ENCODE measurements at regions not wholly inside any gene's neighbourhood (a gene's known extent, or its start where the extent isn't known, plus 50 kb on each side); places are given as distances from the start of the nearest gene placed in this dataset.

DNA sequence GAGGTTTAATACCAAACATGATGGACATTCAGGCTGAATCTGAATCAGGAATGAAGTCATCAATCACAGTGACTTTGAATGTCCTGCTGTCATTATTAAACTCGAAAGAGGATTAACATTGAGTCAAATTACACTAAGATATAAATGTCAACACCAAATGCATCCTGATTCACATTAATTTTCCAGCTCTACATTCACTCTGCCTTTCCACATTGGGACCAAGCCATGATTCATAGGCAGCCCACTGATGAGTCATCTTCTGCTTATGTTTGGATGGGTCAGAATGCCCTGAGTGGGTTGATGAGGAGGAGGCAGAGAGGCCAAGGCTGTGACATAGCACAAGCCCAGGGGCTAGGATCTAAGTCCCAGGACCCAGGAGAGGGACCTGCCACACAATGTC, 247.6 kb upstream of the RPS6KA3 start (continued):
- TF ChIP-seq, protein P1, sequence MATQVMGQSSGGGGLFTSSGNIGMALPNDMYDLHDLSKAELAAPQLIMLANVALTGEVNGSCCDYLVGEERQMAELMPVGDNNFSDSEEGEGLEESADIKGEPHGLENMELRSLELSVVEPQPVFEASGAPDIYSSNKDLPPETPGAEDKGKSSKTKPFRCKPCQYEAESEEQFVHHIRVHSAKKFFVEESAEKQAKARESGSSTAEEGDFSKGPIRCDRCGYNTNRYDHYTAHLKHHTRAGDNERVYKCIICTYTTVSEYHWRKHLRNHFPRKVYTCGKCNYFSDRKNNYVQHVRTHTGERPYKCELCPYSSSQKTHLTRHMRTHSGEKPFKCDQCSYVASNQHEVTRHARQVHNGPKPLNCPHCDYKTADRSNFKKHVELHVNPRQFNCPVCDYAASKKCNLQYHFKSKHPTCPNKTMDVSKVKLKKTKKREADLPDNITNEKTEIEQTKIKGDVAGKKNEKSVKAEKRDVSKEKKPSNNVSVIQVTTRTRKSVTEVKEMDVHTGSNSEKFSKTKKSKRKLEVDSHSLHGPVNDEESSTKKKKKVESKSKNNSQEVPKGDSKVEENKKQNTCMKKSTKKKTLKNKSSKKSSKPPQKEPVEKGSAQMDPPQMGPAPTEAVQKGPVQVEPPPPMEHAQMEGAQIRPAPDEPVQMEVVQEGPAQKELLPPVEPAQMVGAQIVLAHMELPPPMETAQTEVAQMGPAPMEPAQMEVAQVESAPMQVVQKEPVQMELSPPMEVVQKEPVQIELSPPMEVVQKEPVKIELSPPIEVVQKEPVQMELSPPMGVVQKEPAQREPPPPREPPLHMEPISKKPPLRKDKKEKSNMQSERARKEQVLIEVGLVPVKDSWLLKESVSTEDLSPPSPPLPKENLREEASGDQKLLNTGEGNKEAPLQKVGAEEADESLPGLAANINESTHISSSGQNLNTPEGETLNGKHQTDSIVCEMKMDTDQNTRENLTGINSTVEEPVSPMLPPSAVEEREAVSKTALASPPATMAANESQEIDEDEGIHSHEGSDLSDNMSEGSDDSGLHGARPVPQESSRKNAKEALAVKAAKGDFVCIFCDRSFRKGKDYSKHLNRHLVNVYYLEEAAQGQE (IDR thresholded peaks at IDR 0.05; ENCODE audit: low read depth, low read length), result no peak
- TF ChIP-seq, protein P2, sequence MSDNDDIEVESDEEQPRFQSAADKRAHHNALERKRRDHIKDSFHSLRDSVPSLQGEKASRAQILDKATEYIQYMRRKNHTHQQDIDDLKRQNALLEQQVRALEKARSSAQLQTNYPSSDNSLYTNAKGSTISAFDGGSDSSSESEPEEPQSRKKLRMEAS (IDR thresholded peaks at IDR 0.05; ENCODE audit: low read depth), result no peak
- TF ChIP-seq GABPA (IDR thresholded peaks at IDR 0.05; ENCODE audit: low read depth) (no peak), RFX5 (IDR thresholded peaks at IDR 0.05; ENCODE audit: low read length) (no peak), ELF1 (IDR thresholded peaks at IDR 0.05) (no peak), MXI1 (IDR thresholded peaks at IDR 0.05; ENCODE audit: low read depth, low read length) (no peak), JUND (IDR thresholded peaks at IDR 0.05) (peak; percentile 86), YY1 (IDR thresholded peaks at IDR 0.05; ENCODE audit: low read depth) (no peak), CHD2 (IDR thresholded peaks at IDR 0.05; ENCODE audit: low read length, partially characterized antibody) (no peak), NFIC (IDR thresholded peaks at IDR 0.05; ENCODE audit: borderline replicate concordance) (peak; percentile 57; the same call in 1 of the 2 replicates), SIN3A (IDR thresholded peaks at IDR 0.05; ENCODE audit: borderline replicate concordance, low read depth, low read length) (no peak), RCOR1 (IDR thresholded peaks at IDR 0.05; ENCODE audit: low read length) (no peak), FOXM1 (IDR thresholded peaks at IDR 0.05; ENCODE audit: low read depth) (no peak), RXRA (IDR thresholded peaks at IDR 0.05; ENCODE audit: borderline replicate concordance, low read depth) (no peak), SMC3 (IDR thresholded peaks at IDR 0.05; ENCODE audit: low read depth, low read length) (no peak), FOXJ3 (CRISPR knock-in tag; IDR thresholded peaks at IDR 0.05) (no peak), MEF2A (IDR thresholded peaks at IDR 0.05; ENCODE audit: borderline replicate concordance, low read depth) (0 out of 2 replicates have a peak, but pooled peaks have one; percentile 23), POLR2AphosphoS5 (IDR thresholded peaks at IDR 0.05; ENCODE audit: low read depth, low read length) (no peak), EP300 (IDR thresholded peaks at IDR 0.05; ENCODE audit: borderline replicate concordance in 1 of 2, low read depth in 1 of 2, low read length in 1 of 2) (peak in 1 of 2 experiments; percentile 80; a peak in 2 of 4 replicates), FOSL2 (IDR thresholded peaks at IDR 0.05; ENCODE audit: borderline replicate concordance, low read depth) (peak; percentile 91)
- TF ChIP-seq, protein P3, sequence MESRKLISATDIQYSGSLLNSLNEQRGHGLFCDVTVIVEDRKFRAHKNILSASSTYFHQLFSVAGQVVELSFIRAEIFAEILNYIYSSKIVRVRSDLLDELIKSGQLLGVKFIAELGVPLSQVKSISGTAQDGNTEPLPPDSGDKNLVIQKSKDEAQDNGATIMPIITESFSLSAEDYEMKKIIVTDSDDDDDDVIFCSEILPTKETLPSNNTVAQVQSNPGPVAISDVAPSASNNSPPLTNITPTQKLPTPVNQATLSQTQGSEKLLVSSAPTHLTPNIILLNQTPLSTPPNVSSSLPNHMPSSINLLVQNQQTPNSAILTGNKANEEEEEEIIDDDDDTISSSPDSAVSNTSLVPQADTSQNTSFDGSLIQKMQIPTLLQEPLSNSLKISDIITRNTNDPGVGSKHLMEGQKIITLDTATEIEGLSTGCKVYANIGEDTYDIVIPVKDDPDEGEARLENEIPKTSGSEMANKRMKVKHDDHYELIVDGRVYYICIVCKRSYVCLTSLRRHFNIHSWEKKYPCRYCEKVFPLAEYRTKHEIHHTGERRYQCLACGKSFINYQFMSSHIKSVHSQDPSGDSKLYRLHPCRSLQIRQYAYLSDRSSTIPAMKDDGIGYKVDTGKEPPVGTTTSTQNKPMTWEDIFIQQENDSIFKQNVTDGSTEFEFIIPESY (IDR thresholded peaks at IDR 0.05; ENCODE audit: borderline replicate concordance, low read depth), result peak; percentile 59; the same call in 1 of the 2 replicates
- TF ChIP-seq, protein P4, sequence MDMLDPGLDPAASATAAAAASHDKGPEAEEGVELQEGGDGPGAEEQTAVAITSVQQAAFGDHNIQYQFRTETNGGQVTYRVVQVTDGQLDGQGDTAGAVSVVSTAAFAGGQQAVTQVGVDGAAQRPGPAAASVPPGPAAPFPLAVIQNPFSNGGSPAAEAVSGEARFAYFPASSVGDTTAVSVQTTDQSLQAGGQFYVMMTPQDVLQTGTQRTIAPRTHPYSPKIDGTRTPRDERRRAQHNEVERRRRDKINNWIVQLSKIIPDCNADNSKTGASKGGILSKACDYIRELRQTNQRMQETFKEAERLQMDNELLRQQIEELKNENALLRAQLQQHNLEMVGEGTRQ (IDR thresholded peaks at IDR 0.05; ENCODE audit: borderline replicate concordance, low read depth, low read length), result no peak
